ENCODE measurements at regions not wholly inside any gene's neighbourhood (a gene's known extent, or its start where the extent isn't known, plus 50 kb on each side); places are given as distances from the start of the nearest gene placed in this dataset.

DNA sequence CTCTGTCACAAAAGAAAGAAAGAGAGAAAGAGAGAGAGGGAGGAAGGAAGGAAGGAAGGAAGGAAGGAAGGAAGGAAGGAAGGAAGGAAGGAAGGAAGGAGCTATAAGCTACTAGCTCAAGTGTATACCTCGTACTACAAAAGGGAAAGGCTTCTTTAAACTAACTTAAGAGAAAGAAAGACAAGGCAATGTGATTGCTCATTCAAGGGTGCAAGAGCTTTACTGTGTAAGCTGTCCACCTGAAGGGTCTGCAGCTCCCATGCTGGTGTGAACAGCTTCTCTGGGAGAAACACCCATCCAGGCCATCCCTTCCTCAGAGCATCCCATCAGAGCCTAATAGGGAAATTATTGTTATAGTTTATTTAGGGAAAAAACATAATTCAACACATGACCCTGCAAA lies 286.1 kb upstream of the ID2 start:
- H2BK12ac ChIP-seq (ENCODE audit: insufficient read length, low read depth, low read length) = no peak overlapping the region
- no peak overlapping the region for H3K23ac ChIP-seq (ENCODE audit: insufficient read length, low read depth, low read length)
- no peaks in the 10 kb centered on the region for H3K79me2 ChIP-seq (ENCODE audit: insufficient read depth, low read length)
- DNase-seq = no peak
- WGBS (ENCODE audit: extremely low coverage, insufficient read length, low lambda C conversion rate) = no CpG with 5 or more reads among the region's 1 CpG
- no peak overlapping the region for H3K27ac Mint-ChIP-seq
- peaks cover 6% of the 10 kb centered on the region; the same call in 1 of the 2 replicates for H3K4me1 ChIP-seq (ENCODE audit: insufficient read depth, low read length)
- no peak overlapping the region for H3T11ph ChIP-seq (ENCODE audit: low read length)
- no peak overlapping the region for H3K9ac ChIP-seq (ENCODE audit: extremely low read depth, insufficient read length, low read length)
- H3K36me3 Mint-ChIP-seq (ENCODE audit: insufficient read depth in 1 of 3, low read depth in 3 of 3) = peaks cover 0 to 4% (median 0%) of the 10 kb centered on the region in 3 experiments; a peak in 2 of 7 replicates
- no peak overlapping the region for H3K18ac ChIP-seq (ENCODE audit: insufficient read length, low read depth, low read length)
- no peaks in the 10 kb centered on the region for H3K79me1 ChIP-seq (ENCODE audit: insufficient read depth, low read depth, low read length, poor library complexity, severe bottlenecking)
- H3K56ac ChIP-seq (ENCODE audit: insufficient read length, low read depth, low read length) = no peak overlapping the region
- no peaks in the 10 kb centered on the region for H3K9me3 ChIP-seq (ENCODE audit: control insufficient read depth, low read depth, low read length)
- no peak overlapping the region for H3K4ac ChIP-seq (ENCODE audit: low read depth, low read length)
- H4K20me1 ChIP-seq (ENCODE audit: control insufficient read depth, insufficient read depth, insufficient read length) = no peaks in the 10 kb centered on the region
- H4K8ac ChIP-seq (replicated peaks; ENCODE audit: insufficient read length, low read depth, low read length) = no peak overlapping the region
- H2BK15ac ChIP-seq (ENCODE audit: low read depth, low read length) = no peak overlapping the region
- TF ChIP-seq, protein P1, sequence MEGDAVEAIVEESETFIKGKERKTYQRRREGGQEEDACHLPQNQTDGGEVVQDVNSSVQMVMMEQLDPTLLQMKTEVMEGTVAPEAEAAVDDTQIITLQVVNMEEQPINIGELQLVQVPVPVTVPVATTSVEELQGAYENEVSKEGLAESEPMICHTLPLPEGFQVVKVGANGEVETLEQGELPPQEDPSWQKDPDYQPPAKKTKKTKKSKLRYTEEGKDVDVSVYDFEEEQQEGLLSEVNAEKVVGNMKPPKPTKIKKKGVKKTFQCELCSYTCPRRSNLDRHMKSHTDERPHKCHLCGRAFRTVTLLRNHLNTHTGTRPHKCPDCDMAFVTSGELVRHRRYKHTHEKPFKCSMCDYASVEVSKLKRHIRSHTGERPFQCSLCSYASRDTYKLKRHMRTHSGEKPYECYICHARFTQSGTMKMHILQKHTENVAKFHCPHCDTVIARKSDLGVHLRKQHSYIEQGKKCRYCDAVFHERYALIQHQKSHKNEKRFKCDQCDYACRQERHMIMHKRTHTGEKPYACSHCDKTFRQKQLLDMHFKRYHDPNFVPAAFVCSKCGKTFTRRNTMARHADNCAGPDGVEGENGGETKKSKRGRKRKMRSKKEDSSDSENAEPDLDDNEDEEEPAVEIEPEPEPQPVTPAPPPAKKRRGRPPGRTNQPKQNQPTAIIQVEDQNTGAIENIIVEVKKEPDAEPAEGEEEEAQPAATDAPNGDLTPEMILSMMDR (conservative IDR thresholded peaks at IDR 0.05) = no peak
- H2BK20ac ChIP-seq (ENCODE audit: low read depth, low read length, poor library complexity, severe bottlenecking) = no peak overlapping the region
- H3K4me1 Mint-ChIP-seq = peaks cover 19 to 24% of the 10 kb centered on the region in 2 experiments
- H2BK120ac ChIP-seq (ENCODE audit: low read depth, low read length, poor library complexity, severe bottlenecking) = no peak overlapping the region
- H4K5ac ChIP-seq (ENCODE audit: insufficient read length, low read depth, low read length) = no peak overlapping the region
- H3K4me3 Mint-ChIP-seq = no peak overlapping the region
- no peak overlapping the region for H3K14ac ChIP-seq (ENCODE audit: insufficient read depth, low read length)
- H2BK5ac ChIP-seq (ENCODE audit: insufficient read length, low read length) = no peak overlapping the region
- no peaks in the 10 kb centered on the region for H3K27me3 ChIP-seq (ENCODE audit: insufficient read depth, low read length)
- H3K23me2 ChIP-seq (ENCODE audit: insufficient read length, low read depth, low read length, poor library complexity, severe bottlenecking) = no peaks in the 10 kb centered on the region
- no peak overlapping the region for H2AK5ac ChIP-seq (ENCODE audit: insufficient read length, low read length)
- no peak overlapping the region for H3K4me2 ChIP-seq (ENCODE audit: insufficient read depth, insufficient read length, low read length)
- H3K9me3 Mint-ChIP-seq = peaks cover 5 to 8% of the 10 kb centered on the region in 2 experiments; a peak in 3 of 5 replicates
- H2AFZ ChIP-seq (ENCODE audit: low read length) = no peak overlapping the region
- H4K91ac ChIP-seq (ENCODE audit: insufficient read length, low read depth, low read length) = no peak overlapping the region
- H3K27me3 Mint-ChIP-seq (ENCODE audit: low read depth) = peaks cover 22% of the 10 kb centered on the region
- H3K27ac ChIP-seq (ENCODE audit: insufficient read length, low read depth, low read length) = no peak overlapping the region

Data from H9 (cell line).